DND-41 (cell line): ENCODE measurements at regions not wholly inside any gene's neighbourhood (a gene's known extent, or its start where the extent isn't known, plus 50 kb on each side); places are given as distances from the start of the nearest gene placed in this dataset.

Experiments
- EZH2 ChIP-seq: IDR thresholded peaks from 3 replicates; pipeline ENCODE4 v1.6.1; 2012; ENCODE audit warnings: borderline replicate concordance, low read depth, mild to moderate bottlenecking, moderate library complexity, low read length, inconsistent platforms; ENCODE audit not compliant: severe bottlenecking
- TF ChIP-seq, protein P1 (sequence below): IDR thresholded peaks from 2 replicates; pipeline ENCODE4 v1.5.1; 2012; ENCODE audit warnings: borderline replicate concordance, low read length, moderate library complexity, mild to moderate bottlenecking; ENCODE audit not compliant: poor library complexity, severe bottlenecking; ENCODE audit errors: extremely low read depth

GRCh38 chrY:19816053-19816823 is 71.7 kb upstream of the KDM5D start:
- TF ChIP-seq, protein P1, sequence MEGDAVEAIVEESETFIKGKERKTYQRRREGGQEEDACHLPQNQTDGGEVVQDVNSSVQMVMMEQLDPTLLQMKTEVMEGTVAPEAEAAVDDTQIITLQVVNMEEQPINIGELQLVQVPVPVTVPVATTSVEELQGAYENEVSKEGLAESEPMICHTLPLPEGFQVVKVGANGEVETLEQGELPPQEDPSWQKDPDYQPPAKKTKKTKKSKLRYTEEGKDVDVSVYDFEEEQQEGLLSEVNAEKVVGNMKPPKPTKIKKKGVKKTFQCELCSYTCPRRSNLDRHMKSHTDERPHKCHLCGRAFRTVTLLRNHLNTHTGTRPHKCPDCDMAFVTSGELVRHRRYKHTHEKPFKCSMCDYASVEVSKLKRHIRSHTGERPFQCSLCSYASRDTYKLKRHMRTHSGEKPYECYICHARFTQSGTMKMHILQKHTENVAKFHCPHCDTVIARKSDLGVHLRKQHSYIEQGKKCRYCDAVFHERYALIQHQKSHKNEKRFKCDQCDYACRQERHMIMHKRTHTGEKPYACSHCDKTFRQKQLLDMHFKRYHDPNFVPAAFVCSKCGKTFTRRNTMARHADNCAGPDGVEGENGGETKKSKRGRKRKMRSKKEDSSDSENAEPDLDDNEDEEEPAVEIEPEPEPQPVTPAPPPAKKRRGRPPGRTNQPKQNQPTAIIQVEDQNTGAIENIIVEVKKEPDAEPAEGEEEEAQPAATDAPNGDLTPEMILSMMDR: peak; percentile 39
- no peak for TF ChIP-seq EZH2
